Endothelial cell of umbilical vein (primary cell): ENCODE measurements at regions not wholly inside any gene's neighbourhood (a gene's known extent, or its start where the extent isn't known, plus 50 kb on each side); places are given as distances from the start of the nearest gene placed in this dataset.
"Not testable (repeated sequence)": the region's sequence is repeated elsewhere in the genome, so short reads cannot be mapped to it uniquely, and the experiment has no call there.

ENCODE experiments used
- BruUV-seq: library from RNA; stranded (reverse); fragments of 400-500 nt; replicated peaks from 2 replicates; lab custom pipeline; 2021; lab: Mats Ljungman, UMichigan
- CTCF ChIA-PET: fragments of 300-600, 350-600 bp; sonication (Branson Sonifier 250); formaldehyde crosslinking; loops from one replicate; lab custom pipeline; 2021; ENCODE audit warnings: antibody characterized with exemption, inconsistent platforms; lab: Charles Lee
- POLR2A ChIA-PET: fragments of 300-600, 350-600 bp; sonication (Branson Sonifier 250); formaldehyde crosslinking; loops from one replicate; lab custom pipeline; 2021; ENCODE audit warnings: antibody characterized with exemption, inconsistent platforms; lab: Charles Lee
- DNase-seq: peaks from one replicate; pipeline ENCODE4 v3.0.0-alpha.2; 2011; ENCODE audit warnings: low read depth, low spot score
- FAIRE-seq: peaks from 2 replicates; lab custom pipeline; 2011; peaks lifted over from hg19 to GRCh38; lab: Jason Lieb, UNC
- H2AFZ ChIP-seq: 2 replicates; pipeline ENCODE4 v1.6.0; 2012; ENCODE audit warnings: low read depth, low read length, control low read depth, inconsistent platforms
- H3K27ac ChIP-seq: 2 replicates; pipeline ENCODE4 v1.5.1; 2011; ENCODE audit warnings: low read depth, mild to moderate bottlenecking, control low read depth, low read length, moderate library complexity; ENCODE audit not compliant: insufficient read depth
- H3K27me3 ChIP-seq, 2 experiments: 2 replicates each; pipeline versions ENCODE4 v1.6.0 to v1.6.1; 2011; ENCODE audit warnings: low read length in 2 of 2, mixed read lengths in 1 of 2; ENCODE audit not compliant: control insufficient read depth in 2 of 2, insufficient read depth in 2 of 2
- H3K36me3 ChIP-seq, 2 experiments: 2 replicates in 1 of 2; 3 replicates in 1 of 2; pipeline ENCODE4 v1.5.1; 2011; ENCODE audit warnings: low read length in 2 of 2, mild to moderate bottlenecking in 1 of 2, moderate library complexity in 1 of 2; ENCODE audit not compliant: control insufficient read depth in 2 of 2, insufficient read depth in 2 of 2; ENCODE audit errors: extremely low read depth in 1 of 2
- H3K4me1 ChIP-seq: 3 replicates; pipeline ENCODE4 v1.5.1; 2011; ENCODE audit warnings: mild to moderate bottlenecking, low read length; ENCODE audit not compliant: control insufficient read depth, insufficient read depth; ENCODE audit errors: extremely low read depth
- H3K4me2 ChIP-seq: 2 replicates; pipeline ENCODE4 v1.6.1; 2011; ENCODE audit warnings: low read length, control low read depth, mixed read lengths; ENCODE audit not compliant: insufficient read depth
- H3K4me3 ChIP-seq, 3 experiments: fragments of 200-600 bp in 1 of 3; sonication (generic), shearing (Covaris generic) in 1 of 3; replicated peaks in 1 of 3; 2 replicates each; pipeline ENCODE4 v1.5.1; 2011 to 2016; ENCODE audit warnings: control low read depth in 3 of 3, low read length in 3 of 3, mild to moderate bottlenecking in 2 of 3, inconsistent platforms in 1 of 3, low read depth in 1 of 3, moderate library complexity in 1 of 3; ENCODE audit not compliant: insufficient read depth in 1 of 3
- H3K79me2 ChIP-seq: 2 replicates; pipeline ENCODE4 v1.6.0; 2012; ENCODE audit warnings: low read length, inconsistent platforms; ENCODE audit not compliant: control insufficient read depth, insufficient read depth
- H3K9ac ChIP-seq: replicated peaks from 2 replicates; pipeline ENCODE3; 2011; ENCODE audit warnings: low read length, control low read depth; ENCODE audit not compliant: insufficient read depth; ENCODE audit errors: extremely low read depth
- H3K9me1 ChIP-seq: replicated peaks from 3 replicates; pipeline ENCODE4 v1.6.0; 2011; ENCODE audit warnings: mild to moderate bottlenecking, low read length; ENCODE audit not compliant: control insufficient read depth, insufficient read depth; ENCODE audit errors: extremely low read depth
- H3K9me3 ChIP-seq: replicated peaks from 2 replicates; pipeline ENCODE4 v1.5.1; 2012; ENCODE audit warnings: low read length, inconsistent platforms; ENCODE audit not compliant: control insufficient read depth, insufficient read depth
- H4K20me1 ChIP-seq: replicated peaks from 2 replicates; pipeline ENCODE3; 2011; ENCODE audit warnings: mild to moderate bottlenecking, low read length; ENCODE audit not compliant: control insufficient read depth, insufficient read depth; ENCODE audit errors: extremely low read depth
- dilution Hi-C: fragments of 300-500 bp; cut with MboI; formaldehyde crosslinking; loops from one replicate; pipeline ENCODE4 v1.15.0; 2019; ENCODE audit warnings: low sequenced_read_pairs; ENCODE audit not compliant: extremely low pct_ligation_motif_present
- intact Hi-C: fragments of 100-400 bp; cut with micrococcal nuclease; formaldehyde crosslinking; loops from one replicate; pipeline ENCODE4 v1.10.0; 2022

DNA sequence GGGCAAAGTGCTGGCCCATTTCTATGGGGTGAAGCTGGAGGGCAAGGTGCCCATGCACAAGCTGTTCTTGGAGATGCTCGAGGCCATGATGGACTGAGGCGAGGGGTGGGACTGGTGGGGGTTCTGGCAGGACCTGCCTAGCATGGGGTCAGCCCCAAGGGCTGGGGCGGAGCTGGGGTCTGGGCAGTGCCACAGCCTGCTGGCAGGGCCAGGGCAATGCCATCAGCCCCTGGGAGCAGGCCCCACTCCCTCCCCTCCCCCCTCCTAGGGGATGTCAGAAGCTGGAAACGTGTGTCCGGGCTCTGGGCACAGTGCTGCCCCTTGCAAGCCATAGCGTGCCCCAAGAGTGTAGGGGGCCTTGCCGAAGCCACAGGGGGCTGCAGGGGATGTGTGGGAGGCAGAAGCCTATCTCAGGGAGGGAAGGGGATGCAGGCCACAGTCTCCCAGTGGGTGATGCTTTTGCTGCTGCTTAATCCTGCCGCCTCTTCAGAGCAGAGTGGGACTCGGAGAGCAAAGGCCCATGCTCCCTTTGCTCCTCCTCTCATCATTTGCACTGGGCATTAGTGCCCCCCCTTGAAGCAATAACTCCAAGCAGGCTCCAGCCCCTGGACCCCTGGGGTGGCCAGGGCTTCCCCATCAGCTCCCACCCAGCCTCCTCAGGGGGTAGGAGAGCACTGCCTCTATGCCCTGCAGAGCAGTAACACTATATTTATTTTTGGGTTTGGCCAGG is 85.2 kb downstream of the MRPL57 start:
- H3K4me2 ChIP-seq, H4K20me1 ChIP-seq, dilution Hi-C loops, H3K79me2 ChIP-seq, CTCF ChIA-PET, H2AFZ ChIP-seq, intact Hi-C loops, H3K36me3 ChIP-seq, H3K4me3 ChIP-seq, POLR2A ChIA-PET, H3K4me1 ChIP-seq, DNase-seq, H3K9me3 ChIP-seq, H3K27ac ChIP-seq, H3K9ac ChIP-seq, H3K9me1 ChIP-seq, FAIRE-seq, BruUV-seq, H3K27me3 ChIP-seq: not testable (repeated sequence)

DNA sequence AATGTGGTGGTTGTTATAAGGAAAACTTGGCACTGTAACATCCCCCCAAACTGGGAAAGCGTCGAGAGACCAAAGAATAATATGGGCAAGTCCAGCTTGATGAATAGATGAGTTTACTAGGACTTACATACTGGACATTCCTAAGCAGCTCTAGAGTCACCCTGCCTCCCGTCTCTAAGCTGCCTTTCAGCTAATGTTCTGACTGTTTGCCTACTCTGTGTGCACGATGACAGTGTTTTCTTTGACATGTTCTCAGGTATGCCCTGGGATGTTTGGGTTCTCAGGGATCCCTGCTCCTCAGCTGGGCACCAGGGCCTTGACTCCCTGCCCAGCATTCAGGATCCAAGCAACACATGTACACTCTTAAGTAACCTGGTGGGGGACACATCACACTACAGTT is 87.5 kb downstream of the MRPL57 start:
- H3K9me3 ChIP-seq, CTCF ChIA-PET, POLR2A ChIA-PET, H3K9me1 ChIP-seq, intact Hi-C loops, H2AFZ ChIP-seq, DNase-seq, H3K36me3 ChIP-seq, H3K4me1 ChIP-seq, H3K4me3 ChIP-seq, H4K20me1 ChIP-seq, H3K4me2 ChIP-seq, dilution Hi-C loops, H3K27me3 ChIP-seq, H3K9ac ChIP-seq, H3K27ac ChIP-seq, H3K79me2 ChIP-seq, BruUV-seq, FAIRE-seq: not testable (repeated sequence)

DNA sequence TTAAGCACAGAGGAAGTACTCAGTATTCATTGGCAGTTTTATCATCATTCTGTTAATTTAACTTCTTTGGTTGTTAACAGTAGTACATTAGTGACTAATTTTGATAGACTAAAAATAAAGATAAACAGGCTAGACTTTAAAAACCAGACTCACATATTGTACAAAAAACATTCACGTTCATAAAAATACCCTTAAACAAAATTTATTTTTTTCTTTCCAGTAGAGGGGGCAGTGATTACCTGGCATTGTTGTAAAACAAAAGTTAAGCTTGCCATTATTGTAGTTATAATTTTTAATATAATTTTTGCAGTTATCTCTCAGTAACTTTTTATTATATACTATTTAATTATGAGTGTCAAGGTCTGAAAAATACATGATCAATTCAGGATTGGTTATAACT is 92.0 kb downstream of the MRPL57 start:
- POLR2A ChIA-PET, result not testable (repeated sequence)

DNA sequence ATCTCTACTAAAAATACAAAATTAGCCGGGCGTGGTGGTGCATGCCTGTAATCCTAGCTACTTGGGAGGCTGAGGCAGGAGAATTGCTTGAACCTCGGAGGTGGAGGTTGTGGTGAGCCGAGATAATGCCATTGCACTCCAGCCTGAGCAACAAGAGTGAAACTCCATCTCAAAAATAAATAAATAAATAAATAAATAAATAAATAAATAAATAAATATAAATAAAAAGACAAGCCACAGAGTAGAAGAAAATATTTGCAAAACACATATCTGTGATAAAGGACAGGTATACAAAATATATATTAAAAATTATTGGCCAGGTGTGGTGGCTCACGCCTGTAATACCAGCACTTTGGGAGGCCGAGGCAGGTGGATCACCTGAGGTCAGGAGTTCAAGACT is 96.0 kb downstream of the MRPL57 start:
- POLR2A ChIA-PET, H3K27ac ChIP-seq, H3K79me2 ChIP-seq, H3K4me3 ChIP-seq, H3K27me3 ChIP-seq, H2AFZ ChIP-seq, intact Hi-C loops, H3K9me1 ChIP-seq, DNase-seq, H3K9me3 ChIP-seq, H3K36me3 ChIP-seq, H3K4me1 ChIP-seq, H3K4me2 ChIP-seq, FAIRE-seq, H4K20me1 ChIP-seq, H3K9ac ChIP-seq, dilution Hi-C loops, BruUV-seq: not testable (repeated sequence)
- CTCF ChIA-PET, result interaction anchor here (0.6 to 0.9 kb wide), 2 partner anchors 11 to 92 kb away, joined by 3 read pairs; no protein-coding TSS in a partner anchor

More for the DNA sequence above, 92.0 kb downstream of the MRPL57 start:
- dilution Hi-C loops, intact Hi-C loops, H3K9ac ChIP-seq, H3K27ac ChIP-seq, H3K36me3 ChIP-seq, H3K4me1 ChIP-seq, H3K79me2 ChIP-seq, H3K9me1 ChIP-seq, H2AFZ ChIP-seq, H4K20me1 ChIP-seq, H3K4me3 ChIP-seq, FAIRE-seq, H3K9me3 ChIP-seq, BruUV-seq, H3K27me3 ChIP-seq, H3K4me2 ChIP-seq, DNase-seq: not testable (repeated sequence)
- CTCF ChIA-PET, result interaction anchor here (0.7 kb wide), 2 partner anchors 21 to 211 kb away, joined by 3 to 6 read pairs; no protein-coding TSS in a partner anchor
